ENCODE measurements at regions not wholly inside any gene's neighbourhood (a gene's known extent, or its start where the extent isn't known, plus 50 kb on each side); places are given as distances from the start of the nearest gene placed in this dataset.

GRCh38 chr6:75546381-75546780 lies 52.8 kb upstream of the FILIP1 start:
- WGBS (ENCODE audit: insufficient coverage) = no CpG with 5 or more reads among the region's 2 CpGs
- peak in 2 of 6 donors; percentile 26 to 54 for DNase-seq (ENCODE audit: low read depth in 4 of 6, low spot score in 6 of 6)
- no peaks in the 10 kb centered on the region for H3K4me1 ChIP-seq (ENCODE audit: control insufficient read depth, insufficient read depth, low read length)
- H3K4me3 ChIP-seq (ENCODE audit: low read depth, low read length) = no peak overlapping the region
- H3K36me3 ChIP-seq (ENCODE audit: control insufficient read depth, insufficient read depth, low read length) = no peaks in the 10 kb centered on the region
- H3K9me3 ChIP-seq (ENCODE audit: control insufficient read depth, insufficient read depth, low read length) = no peaks in the 10 kb centered on the region
- no peak overlapping the region for H3K27ac ChIP-seq (ENCODE audit: low read depth, low read length)
- no peaks in the 10 kb centered on the region for H3K27me3 ChIP-seq (ENCODE audit: control insufficient read depth, insufficient read depth, low read length)

- Histone ChIP-seq H3K4me1 (ENCODE audit: control insufficient read depth, insufficient read depth, low read length) (no peaks in the 10 kb centered on the region), H3K27me3 (ENCODE audit: control insufficient read depth, insufficient read depth, low read length) (no peaks in the 10 kb centered on the region), H3K9me3 (ENCODE audit: control insufficient read depth, insufficient read depth, low read length) (no peaks in the 10 kb centered on the region), H3K4me3 (ENCODE audit: low read depth, low read length) (no peak overlapping the region), H3K27ac (ENCODE audit: low read depth, low read length) (no peak overlapping the region), H3K36me3 (ENCODE audit: control insufficient read depth, insufficient read depth, low read length) (no peaks in the 10 kb centered on the region)
- DNase-seq (ENCODE audit: low read depth in 4 of 6, low spot score in 6 of 6) = no peak
Observed at GRCh38 chr6:75550544-75551167, 51.0 kb upstream of the SENP6 start.

- no peaks in the 10 kb centered on the region for H3K36me3 ChIP-seq (ENCODE audit: control insufficient read depth, insufficient read depth, low read length)
- H3K4me3 ChIP-seq (ENCODE audit: low read depth, low read length) = no peak overlapping the region
- no peak overlapping the region for H3K27ac ChIP-seq (ENCODE audit: low read depth, low read length)
- H3K9me3 ChIP-seq (ENCODE audit: control insufficient read depth, insufficient read depth, low read length) = no peaks in the 10 kb centered on the region
- no peak for DNase-seq (ENCODE audit: low read depth in 4 of 6, low spot score in 6 of 6)
- WGBS (ENCODE audit: insufficient coverage) = 80% methylated on average over 1 of the region's 2 CpGs
- no peaks in the 10 kb centered on the region for H3K27me3 ChIP-seq (ENCODE audit: control insufficient read depth, insufficient read depth, low read length)
- no peaks in the 10 kb centered on the region for H3K4me1 ChIP-seq (ENCODE audit: control insufficient read depth, insufficient read depth, low read length)
Observed at GRCh38 chr6:75551367-75551952, 50.2 kb upstream of the SENP6 start.

Measured in spinal cord (tissue), 9 donors.